Activated CD8-positive, alpha-beta memory T cell treated with anti-CD3 and anti-CD28 coated beads for 1 hour (primary cell): ENCODE measurements at regions not wholly inside any gene's neighbourhood (a gene's known extent, or its start where the extent isn't known, plus 50 kb on each side); places are given as distances from the start of the nearest gene placed in this dataset.
"Not testable (repeated sequence)": the region's sequence is repeated elsewhere in the genome, so short reads cannot be mapped to it uniquely, and the experiment has no call there.

Source experiments
- DNase-seq, 2 donors: peaks; one replicate each; pipeline ENCODE4 v3.0.0-alpha.2; 2020; ENCODE audit warnings: low read depth in 1 of 2; ENCODE audit errors: extremely low read depth in 1 of 2

DNA sequence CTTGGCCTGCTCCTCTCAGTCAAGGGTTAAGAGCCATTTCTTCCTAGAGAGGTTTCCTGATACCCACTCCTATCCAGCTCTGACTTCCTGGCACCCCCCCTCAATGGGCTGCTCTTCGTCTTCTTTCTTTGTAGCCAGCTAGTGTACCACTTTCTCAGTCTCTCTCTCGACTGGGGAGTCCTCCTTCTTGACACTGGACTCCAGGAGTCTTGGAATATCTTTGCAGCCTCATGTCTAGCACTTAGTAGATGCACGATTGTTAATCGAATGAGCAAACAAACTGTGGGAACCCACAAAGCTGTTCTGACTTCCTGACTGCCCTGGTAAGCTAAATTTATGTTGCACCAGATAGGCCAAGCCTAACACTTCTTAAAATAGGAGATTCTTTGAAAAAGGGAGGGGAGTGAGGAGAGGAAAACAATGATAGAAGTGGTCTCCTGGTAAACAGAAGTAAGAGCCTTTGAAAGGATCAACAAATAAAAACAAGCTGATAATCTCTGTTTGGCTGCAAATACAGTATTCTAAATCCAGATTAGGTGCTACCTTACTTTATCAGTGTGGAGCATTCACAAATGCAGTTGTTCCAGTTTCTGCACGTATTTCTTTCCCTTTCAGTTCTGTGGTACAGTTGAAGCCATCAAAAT lies 160.1 kb upstream of the CITED2 start:
- DNase-seq = no peak

DNA sequence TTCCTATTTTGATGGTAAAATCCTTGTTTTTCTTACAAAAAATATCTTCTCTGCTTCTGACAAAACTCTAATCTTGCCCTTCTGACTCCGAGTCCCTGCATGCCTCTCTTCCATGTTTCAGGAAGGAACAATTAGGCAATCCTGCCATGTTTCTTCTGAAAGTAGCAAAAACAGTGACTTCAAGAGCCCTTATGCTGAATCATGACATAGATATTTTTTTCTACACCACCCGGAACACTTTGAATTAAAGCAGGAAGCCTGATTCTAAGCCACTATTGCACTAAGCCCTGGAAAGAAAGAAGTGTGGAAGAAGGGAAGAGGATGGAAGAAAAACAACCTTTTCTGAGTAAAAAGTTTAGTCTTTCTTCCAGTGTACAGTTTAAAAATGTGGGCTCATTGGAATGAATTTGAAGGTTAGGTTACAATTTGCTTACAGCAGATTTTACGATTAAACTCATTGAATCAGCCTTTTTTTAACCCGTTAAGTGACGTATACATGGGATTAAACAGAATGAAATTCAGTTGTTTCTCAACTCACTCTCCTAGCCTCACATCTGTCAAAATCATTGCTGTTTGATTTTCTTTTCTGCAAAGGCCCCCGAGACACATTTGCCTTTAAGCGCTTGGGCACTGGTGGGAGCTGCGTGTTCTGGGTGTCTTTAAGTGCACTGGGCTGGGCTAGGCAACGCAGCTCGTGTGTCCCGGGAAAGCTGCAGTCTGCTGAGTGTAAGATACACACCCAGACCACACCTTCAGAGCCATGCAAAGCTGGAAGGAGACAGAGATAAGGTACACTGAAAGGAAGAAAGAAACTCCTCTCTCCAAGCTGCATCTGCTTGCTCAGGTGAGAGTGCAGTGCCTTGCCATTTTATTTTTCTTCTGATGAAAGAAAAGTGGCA lies 159.4 kb upstream of the CITED2 start:
- DNase-seq = no peak

- no peak for DNase-seq
Measured at GRCh38 chr6:139533171-139533570, 158.7 kb upstream of the CITED2 start.

DNA sequence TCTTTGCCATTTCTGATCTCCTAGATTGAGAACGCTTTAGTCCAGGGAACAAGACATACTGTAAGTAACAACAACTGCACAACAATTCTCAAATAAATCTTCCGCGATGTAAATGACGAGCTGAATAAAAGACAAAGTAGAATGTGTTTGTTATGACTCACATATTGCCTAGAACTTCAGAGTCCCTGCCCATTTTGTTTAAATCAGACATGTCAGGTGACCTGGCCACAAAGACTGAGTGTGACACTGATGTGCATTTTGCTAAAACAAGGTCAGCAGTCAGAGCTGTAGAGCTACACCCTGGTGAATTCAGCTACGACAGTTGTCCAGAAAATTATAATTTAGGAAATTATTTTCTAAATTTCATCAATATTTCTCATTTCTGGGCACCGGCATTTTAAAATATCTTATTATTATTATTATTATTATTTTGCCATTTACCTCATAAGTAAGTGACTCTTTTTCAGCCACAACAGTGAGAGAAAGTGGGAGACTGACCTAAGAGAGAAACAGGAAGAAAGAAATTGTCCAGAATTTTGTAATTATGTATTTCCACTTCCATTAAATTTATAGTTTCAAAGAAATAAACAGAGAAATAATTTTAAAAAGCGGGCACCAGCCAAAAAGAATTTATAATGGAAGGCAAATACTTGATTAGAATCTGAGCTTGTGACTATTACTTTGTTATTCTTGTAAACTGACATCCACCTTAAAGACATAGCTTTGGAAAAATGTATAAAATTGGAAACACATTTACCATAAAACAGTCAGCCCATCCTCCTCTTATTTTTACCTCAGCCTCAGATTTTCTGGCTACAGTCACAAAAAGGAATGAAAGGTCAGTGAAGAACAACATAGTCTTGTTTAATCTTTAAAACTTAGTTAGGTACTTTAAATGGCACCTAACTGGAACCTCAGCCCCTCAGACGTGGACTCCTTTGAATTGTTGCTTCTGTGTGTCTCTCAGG lies 157.0 kb upstream of the CITED2 start:
- peak in 1 of 2 donors; percentile 11 for DNase-seq

- no peak for DNase-seq
Measured at GRCh38 chr6:139530561-139530960, 156.1 kb upstream of the CITED2 start.

GRCh38 chr6:139529420-139529819 lies 155.0 kb upstream of the CITED2 start:
- DNase-seq = no peak

- DNase-seq = no peak
Measured at GRCh38 chr6:139528471-139528870, 154.0 kb upstream of the CITED2 start.

DNA sequence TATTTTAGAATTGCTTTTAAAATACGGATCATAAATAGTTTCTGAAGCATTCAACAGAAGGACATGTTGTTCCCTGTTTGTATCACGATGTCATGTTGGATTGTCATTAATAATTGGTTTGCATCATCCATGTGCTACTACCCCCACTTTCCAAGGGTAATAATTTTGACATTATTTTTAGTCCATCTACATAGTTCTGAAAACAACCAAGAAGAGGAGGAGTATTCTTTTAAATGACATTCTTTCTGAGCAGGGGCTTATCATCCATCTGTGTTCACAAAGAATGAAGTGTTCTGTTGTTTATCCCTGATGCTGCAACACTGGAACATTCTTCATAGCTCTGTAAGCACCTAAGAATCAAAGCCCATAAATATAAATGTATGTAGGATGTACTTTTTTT lies 151.0 kb upstream of the CITED2 start:
- no peak for DNase-seq

DNA sequence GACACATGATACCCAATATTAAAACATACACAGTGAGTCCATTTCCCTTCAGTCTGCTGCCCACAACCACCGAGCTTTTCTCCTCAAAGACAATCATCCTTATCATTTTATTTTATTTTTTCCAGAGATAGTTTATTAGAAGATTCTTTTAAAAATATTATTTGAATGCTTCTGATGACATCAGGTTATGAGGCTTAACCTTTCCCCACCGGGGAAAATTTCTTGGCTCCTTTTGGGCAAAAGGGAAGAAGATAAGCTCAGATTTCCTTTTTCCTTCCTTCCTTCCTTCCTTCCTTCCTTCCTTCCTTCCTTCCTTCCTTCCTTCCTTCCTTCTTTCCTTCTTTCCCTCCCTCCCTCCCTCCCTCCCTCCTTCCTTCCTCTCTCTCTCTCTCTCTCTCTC lies 149.5 kb upstream of the CITED2 start:
- no peak for DNase-seq

DNA sequence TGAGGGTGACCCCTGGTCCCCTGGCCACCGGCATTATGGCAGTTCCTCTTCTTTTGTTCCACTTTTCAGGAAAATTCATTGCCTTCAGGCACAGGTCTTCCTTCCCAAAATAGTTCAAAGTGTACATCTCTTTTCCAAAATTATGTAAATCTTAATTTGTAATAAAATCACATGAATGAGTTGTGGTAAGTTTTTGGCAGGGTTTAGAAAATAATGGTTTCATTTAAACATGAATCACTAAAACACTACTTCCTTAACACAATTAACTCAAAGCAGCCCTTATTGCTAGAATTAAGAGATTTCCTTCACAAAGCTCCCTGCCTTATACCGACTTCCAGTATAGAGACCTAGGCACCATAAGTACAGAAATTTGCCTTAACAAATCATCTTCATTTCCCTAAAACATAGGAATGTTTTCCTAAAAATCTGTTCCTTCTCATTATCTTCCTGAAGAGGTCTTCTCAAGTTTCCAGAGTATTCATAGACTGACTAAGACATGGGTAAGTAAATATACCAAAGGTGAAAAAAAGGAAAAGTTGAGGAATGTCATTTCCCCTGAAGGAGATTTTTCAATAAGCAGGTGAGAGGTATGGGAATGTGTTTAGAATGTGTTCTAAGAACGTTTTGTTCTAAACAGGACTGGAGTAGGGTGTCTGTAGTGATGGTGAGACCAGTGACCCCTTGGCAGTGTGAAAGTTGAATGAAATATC lies 148.2 kb upstream of the CITED2 start:
- no peak for DNase-seq

DNA sequence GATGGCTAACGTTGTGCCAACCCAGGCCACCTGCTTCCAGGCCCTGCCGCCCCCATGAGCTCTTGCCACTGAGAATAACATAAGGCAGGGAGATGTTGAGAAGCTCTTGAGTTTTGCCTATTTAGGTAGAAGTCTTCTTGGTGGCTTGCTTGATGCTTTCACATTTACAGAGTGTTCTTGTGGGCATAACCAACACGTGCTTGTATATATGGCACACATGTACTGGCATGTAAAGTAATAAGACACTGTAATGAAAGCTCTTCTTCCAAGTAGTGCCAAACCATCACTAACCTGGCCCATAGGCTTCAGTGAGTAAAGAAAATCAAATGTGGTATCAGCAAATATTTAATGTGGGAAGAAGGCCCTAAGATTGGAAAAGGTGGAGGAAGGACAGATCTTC lies 146.9 kb upstream of the CITED2 start:
- DNase-seq = no peak

DNA sequence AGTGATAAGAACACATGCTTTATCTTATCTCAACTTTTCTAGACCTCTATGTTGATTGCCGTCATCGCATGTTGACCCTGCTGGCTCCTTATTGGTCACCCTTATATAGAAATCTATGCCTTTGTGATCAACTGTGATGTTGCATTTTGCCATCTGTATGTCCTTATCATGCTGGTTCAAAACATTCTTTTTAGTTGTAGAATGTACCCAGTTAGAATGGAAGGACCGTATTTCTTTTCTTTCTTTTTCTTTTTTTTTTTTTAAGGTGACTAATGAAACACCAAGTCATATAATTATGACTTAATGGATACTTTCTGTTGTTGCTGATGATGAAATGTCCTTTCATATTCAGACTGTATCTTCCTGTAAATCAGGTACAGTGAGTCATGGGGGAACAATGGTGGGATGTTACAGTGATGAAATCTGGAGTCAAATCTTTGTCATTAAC lies 145.9 kb upstream of the CITED2 start:
- no peak for DNase-seq

DNA sequence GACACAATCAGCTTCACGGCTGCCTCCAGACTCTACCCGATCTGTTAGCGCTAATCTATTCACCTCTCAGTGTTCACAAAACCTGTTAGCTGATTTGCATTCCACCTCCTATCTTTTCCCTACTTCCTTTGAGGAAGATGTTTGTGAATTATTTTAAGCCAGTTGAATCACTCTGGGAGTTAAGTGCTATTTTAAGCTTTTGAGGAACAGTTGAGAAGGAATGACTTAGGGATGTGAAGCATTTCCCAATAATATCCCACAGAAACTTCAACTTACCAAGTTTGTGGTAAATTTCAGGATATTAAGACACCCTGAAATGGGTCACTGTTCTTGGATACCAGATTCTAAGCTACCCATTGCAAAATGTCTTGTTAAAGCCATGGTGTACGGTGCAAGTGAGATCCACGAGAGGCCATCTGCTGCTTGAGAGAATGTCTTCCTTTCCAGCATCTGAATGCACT lies 145.2 kb upstream of the CITED2 start:
- DNase-seq = no peak

DNA sequence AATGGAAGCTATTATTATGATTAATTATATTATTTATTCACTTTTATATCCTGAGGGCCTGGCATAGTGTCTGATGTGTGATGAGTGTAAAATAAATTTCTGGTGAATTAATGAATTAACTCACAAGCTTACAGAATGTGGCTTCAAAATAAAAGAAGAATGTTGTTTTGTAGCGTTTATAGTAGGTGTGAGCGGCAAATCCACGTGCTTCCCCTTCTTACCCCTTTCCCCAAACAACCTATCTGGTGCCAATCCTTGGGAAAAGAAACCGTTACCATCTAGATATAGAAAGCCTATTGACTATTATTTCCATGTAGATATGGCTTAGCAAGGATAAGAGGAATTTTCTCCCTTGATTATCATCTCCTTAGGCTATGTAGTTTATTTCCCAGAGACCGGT lies 144.6 kb upstream of the CITED2 start:
- no peak for DNase-seq

DNA sequence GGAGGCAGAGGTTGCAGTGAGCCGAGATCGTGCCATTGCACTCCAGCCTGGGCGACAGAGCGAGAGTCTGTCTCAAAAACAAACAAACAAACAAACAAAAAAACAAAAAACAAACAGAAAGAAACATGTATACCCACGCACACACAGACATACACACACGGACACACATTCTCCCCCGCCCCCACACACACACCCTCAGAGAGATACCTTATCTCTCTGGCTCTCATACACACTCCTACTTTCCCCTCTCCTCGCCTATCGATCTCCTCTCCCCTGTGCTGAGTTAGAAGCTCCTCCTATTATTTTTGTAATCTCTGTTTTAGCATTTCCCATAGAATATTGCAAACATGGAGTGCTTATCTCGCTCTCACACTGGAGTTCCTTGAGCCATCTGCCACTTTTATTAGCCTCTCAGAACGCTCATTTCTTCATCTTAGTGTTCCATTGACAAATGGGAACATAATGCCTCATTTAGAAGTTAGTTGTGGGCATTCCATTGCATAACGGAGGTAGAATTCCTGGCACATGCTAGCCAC lies 144.2 kb upstream of the CITED2 start:
- DNase-seq = no peak

DNA sequence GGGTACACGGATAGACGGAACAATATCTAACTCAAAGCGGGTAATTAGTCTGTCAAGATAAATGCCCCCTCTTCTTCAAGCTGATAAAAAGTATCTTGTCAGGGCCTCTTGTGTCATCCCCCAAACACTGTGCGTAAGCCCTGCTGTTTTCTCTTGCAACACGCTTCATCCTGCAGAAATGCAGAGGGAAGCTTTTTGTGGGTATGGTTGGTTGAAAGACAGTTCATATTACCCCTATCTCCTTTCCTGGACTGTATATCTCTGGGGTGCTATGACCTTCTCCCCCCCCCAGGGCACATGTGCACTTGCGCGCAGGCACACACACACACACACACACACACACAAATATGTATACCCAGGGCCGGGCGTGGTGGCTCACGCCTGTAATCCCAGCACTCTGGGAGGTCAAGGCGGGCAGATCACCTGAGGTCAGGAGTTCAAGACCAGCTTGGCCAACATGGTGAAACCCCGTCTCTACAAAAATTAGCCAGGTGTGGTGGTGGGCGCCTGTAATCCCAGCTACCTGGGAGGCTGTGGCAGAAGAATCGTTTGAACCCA lies 143.6 kb upstream of the CITED2 start:
- DNase-seq = not testable (repeated sequence)

- no peak for DNase-seq
Measured at GRCh38 chr6:139515511-139515910, 141.1 kb upstream of the CITED2 start.

GRCh38 chr6:139514819-139515218 lies 140.4 kb upstream of the CITED2 start:
- no peak for DNase-seq

DNA sequence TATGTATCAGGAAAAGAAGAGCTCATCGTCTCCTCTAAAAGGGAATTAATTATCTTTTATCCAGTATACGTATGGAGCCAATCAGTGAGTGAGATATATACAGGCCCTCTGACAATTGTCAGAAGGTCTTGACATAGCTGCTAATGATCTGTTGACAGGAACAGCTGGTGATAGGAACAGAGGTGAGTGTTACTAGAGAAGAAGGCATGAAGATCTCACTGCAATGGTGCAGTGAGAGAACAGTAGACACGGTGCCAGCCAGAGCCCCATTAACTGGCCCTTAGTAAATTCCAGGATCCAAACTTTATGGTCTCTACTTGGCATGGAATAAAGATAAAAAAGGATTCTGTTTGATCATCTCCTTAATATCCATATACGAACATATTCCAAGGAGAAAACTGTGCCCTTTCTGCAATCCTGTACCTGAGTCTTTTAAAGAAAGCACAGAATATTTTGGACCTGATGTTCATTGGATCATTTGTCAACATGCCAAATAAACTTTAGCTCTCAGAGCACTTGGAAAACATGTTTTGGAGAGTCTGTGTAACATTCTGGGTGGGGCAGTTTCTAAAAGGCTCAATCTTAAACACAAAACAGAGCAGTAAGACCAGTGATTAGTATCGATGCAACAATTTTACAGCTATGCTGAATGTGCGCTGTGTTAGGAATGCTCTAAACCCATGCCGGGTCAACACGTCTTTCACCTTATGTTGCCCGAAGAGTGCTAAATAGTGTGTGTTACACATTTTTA lies 135.8 kb upstream of the CITED2 start:
- no peak for DNase-seq
